GM23248 (cell line): ENCODE measurements at regions not wholly inside any gene's neighbourhood (a gene's known extent, or its start where the extent isn't known, plus 50 kb on each side); places are given as distances from the start of the nearest gene placed in this dataset.
"Not testable (repeated sequence)": the region's sequence is repeated elsewhere in the genome, so short reads cannot be mapped to it uniquely, and the experiment has no call there.

Experiments used
- DNase-seq: peaks from one replicate; pipeline ENCODE4 v3.0.0-alpha.2; 2015
- H2AFZ ChIP-seq: fragments of 200-600 bp; sonication (generic); 2 replicates; pipeline ENCODE4 v1.6.1; 2016; ENCODE audit warnings: antibody characterized with exemption
- H3F3A ChIP-seq: fragments of 200-600 bp; sonication (generic); 2 replicates; pipeline ENCODE4 v1.6.1; 2016; ENCODE audit warnings: mild to moderate bottlenecking, antibody characterized with exemption, mixed run types; ENCODE audit not compliant: insufficient read depth
- H3K27ac ChIP-seq: fragments of 200-600 bp; sonication (generic); 2 replicates; pipeline ENCODE4 v1.5.1; 2016; ENCODE audit warnings: mild to moderate bottlenecking
- H3K27me3 ChIP-seq: fragments of 200-600 bp; sonication (generic); replicated peaks from 2 replicates; pipeline ENCODE4 v1.6.1; 2016; ENCODE audit warnings: mild to moderate bottlenecking; ENCODE audit not compliant: insufficient read depth
- H3K36me3 ChIP-seq: fragments of 200-600 bp; sonication (generic); 2 replicates; pipeline ENCODE4 v1.6.1; 2016; ENCODE audit warnings: low read depth, mild to moderate bottlenecking
- H3K4me1 ChIP-seq: fragments of 200-600 bp; sonication (generic); 2 replicates; pipeline ENCODE4 v1.6.1; 2016; ENCODE audit warnings: mild to moderate bottlenecking; ENCODE audit not compliant: insufficient read depth
- H3K4me2 ChIP-seq: fragments of 200-600 bp; sonication (generic); one replicate; pipeline ENCODE4 v1.6.1; 2016; ENCODE audit warnings: mild to moderate bottlenecking; ENCODE audit not compliant: unreplicated experiment
- H3K4me3 ChIP-seq: fragments of 200-600 bp; sonication (generic); 2 replicates; pipeline ENCODE4 v1.5.1; 2016; ENCODE audit warnings: mild to moderate bottlenecking
- H3K79me2 ChIP-seq: fragments of 200-600 bp; sonication (generic); 2 replicates; pipeline ENCODE4 v1.6.1; 2016; ENCODE audit warnings: mild to moderate bottlenecking; ENCODE audit not compliant: insufficient read depth
- H3K9ac ChIP-seq: fragments of 200-600 bp; sonication (generic); 2 replicates; pipeline ENCODE4 v1.6.1; 2016; ENCODE audit warnings: mild to moderate bottlenecking
- H3K9me2 ChIP-seq: fragments of 200-600 bp; sonication (generic); 2 replicates; pipeline ENCODE4 v1.6.1; 2016; ENCODE audit warnings: mixed run types, mild to moderate bottlenecking, moderate library complexity; ENCODE audit not compliant: insufficient read depth
- H3K9me3 ChIP-seq: fragments of 200-600 bp; sonication (generic); one replicate; pipeline ENCODE4 v1.6.1; 2017; ENCODE audit warnings: low read depth
- H4K20me1 ChIP-seq: fragments of 200-600 bp; sonication (generic); 2 replicates; pipeline ENCODE4 v1.6.0; 2016; ENCODE audit not compliant: insufficient read depth
- EZH2 ChIP-seq: fragments of 200-600 bp; sonication (generic); IDR thresholded peaks from 2 replicates; pipeline ENCODE4 v1.6.1; 2018; ENCODE audit warnings: antibody characterized with exemption, mild to moderate bottlenecking; ENCODE audit not compliant: insufficient read depth, poor library complexity, severe bottlenecking
- EZH2phosphoT487 ChIP-seq: fragments of 200-600 bp; sonication (generic); IDR thresholded peaks from 2 replicates; pipeline ENCODE4 v1.6.1; 2018; ENCODE audit warnings: antibody characterized with exemption, moderate library complexity, mild to moderate bottlenecking, low read depth; ENCODE audit not compliant: insufficient read depth
- WGBS, 2 experiments: methylation state at CpG; one replicate each; pipeline ENCODE4 v1.1.6; 2015 to 2017; ENCODE audit warnings: low lambda C conversion rate in 2 of 2, low coverage in 1 of 2; ENCODE audit errors: missing lambda C conversion rate in 2 of 2; 5-methylcytosine and 5-hydroxymethylcytosine counted together
- in situ Hi-C: fragments of 300-500 bp; cut with MboI; formaldehyde crosslinking; loops from 2 replicates; pipeline ENCODE4 v1.15.0; 2020

DNA sequence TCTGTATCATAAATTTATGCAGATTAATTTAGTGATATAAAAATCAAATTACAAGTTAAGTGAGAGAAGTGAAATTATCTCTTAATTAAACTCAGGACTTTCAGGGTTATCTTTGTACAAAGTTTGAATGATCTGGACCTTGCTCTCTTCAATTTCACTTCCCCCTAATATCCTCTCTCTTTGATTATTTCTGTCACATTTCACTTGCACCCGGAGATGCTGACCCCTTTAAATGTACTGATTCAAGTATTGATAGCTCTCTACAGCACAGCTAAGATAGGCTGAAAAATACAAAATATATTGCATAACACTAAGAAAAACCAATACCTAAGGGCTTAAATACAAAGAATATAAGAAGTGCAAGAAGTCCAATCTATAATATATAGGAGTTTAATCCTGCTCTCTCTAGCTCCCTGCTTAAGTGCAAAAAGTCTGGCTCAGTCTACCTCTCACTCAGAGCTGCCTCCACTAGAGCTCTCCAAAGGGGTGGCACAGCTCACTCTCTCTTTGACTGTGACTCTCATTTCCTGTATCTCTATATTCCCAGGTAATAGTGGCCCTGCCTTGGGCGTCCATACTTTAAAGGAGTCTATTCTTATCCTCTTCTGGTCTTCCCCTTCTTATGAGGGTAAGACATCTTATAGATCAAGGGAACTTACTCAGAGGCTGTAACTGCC lies 588.4 kb downstream of the RFPL4B start:
- Histone ChIP-seq H3K9me2 (no peaks in the 10 kb centered on the region), H3K79me2 (no peaks in the 10 kb centered on the region), H3K4me3 (no peak overlapping the region), H3K27ac (no peak overlapping the region), H3F3A (peaks cover 13% of the 10 kb centered on the region), H3K4me2 (no peak overlapping the region), H3K27me3 (no peaks in the 10 kb centered on the region), H4K20me1 (no peaks in the 10 kb centered on the region), H2AFZ (no peak overlapping the region), H3K4me1 (peaks cover 13% of the 10 kb centered on the region), H3K9me3 (no peaks in the 10 kb centered on the region), H3K9ac (no peak overlapping the region), H3K36me3 (no peaks in the 10 kb centered on the region)
- in situ Hi-C loops: no loop called here
- no peak for DNase-seq
- WGBS, 2 experiments: 70 to 77% methylated on average over 2 of the region's 2 CpGs
- TF ChIP-seq EZH2: no peak
- TF ChIP-seq EZH2phosphoT487: no peak

DNA sequence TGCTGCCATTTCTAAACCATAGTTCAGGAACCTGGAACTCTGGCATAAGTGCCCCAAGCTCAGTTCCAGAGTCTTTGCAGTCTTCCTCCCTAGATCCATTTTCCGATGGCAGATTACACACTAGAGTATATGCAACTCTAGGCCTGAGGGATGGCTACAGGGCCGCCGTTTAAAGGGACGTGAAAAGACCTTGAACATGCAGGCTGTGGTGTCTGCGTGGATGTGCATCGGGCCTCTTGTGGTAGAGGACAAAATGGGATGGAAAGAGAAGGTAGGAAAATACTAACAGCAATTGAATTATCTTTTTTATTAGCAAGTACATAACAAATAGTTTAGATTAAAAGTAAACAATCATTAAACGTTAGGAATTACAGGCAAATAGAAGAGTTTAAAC lies 588.9 kb downstream of the RFPL4B start:
- DNase-seq: no peak
- no peak overlapping the region for H3K27ac ChIP-seq
- H3K79me2 ChIP-seq: no peaks in the 10 kb centered on the region

DNA sequence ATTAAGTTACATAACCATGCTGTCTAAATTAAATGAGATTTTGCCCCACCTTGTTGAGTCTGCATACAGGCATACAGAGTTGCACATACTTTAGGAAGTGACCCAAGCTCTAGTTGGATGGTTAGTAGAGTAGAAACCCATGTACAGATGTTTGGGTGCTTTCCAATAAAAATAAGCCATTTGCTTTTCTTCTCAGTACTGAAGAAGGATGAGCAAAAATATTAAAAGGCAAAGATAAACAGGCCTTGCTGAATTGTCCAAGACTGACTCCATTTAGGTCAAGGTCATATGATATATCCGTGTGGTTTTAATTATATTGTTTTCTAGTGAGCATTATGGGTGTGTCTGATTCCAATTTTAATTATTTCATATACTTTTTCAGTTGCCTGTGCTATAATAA lies 589.4 kb downstream of the RFPL4B start:
- DNase-seq: peak; percentile 59
- Histone ChIP-seq H3K27ac (no peak overlapping the region), H3K4me1 (peaks cover 13% of the 10 kb centered on the region), H3K9me2 (no peaks in the 10 kb centered on the region), H4K20me1 (no peaks in the 10 kb centered on the region), H3K9ac (no peak overlapping the region), H3K4me3 (no peak overlapping the region), H3K36me3 (no peaks in the 10 kb centered on the region), H3K4me2 (no peak overlapping the region), H3F3A (peaks cover 13% of the 10 kb centered on the region), H3K9me3 (no peaks in the 10 kb centered on the region), H3K79me2 (no peaks in the 10 kb centered on the region), H2AFZ (no peak overlapping the region), H3K27me3 (no peaks in the 10 kb centered on the region)
- no peak for TF ChIP-seq EZH2phosphoT487
- no peak for TF ChIP-seq EZH2
- WGBS, 2 experiments: 0% methylated on average over 1 of the region's 1 CpG
- in situ Hi-C loops: no loop called here

More for the DNA sequence above, 588.9 kb downstream of the RFPL4B start:
- TF ChIP-seq EZH2 (no peak), EZH2phosphoT487 (no peak)
- Histone ChIP-seq H4K20me1 (no peaks in the 10 kb centered on the region), H2AFZ (no peak overlapping the region), H3K9me2 (no peaks in the 10 kb centered on the region), H3K9me3 (no peaks in the 10 kb centered on the region), H3K27me3 (no peaks in the 10 kb centered on the region), H3F3A (peaks cover 13% of the 10 kb centered on the region), H3K9ac (no peak overlapping the region), H3K36me3 (no peaks in the 10 kb centered on the region), H3K4me1 (peaks cover 13% of the 10 kb centered on the region), H3K4me2 (no peak overlapping the region), H3K4me3 (no peak overlapping the region)
- 76 to 80% methylated on average over 7 of the region's 7 CpGs for WGBS, 2 experiments
- in situ Hi-C loops: no loop called here

DNA sequence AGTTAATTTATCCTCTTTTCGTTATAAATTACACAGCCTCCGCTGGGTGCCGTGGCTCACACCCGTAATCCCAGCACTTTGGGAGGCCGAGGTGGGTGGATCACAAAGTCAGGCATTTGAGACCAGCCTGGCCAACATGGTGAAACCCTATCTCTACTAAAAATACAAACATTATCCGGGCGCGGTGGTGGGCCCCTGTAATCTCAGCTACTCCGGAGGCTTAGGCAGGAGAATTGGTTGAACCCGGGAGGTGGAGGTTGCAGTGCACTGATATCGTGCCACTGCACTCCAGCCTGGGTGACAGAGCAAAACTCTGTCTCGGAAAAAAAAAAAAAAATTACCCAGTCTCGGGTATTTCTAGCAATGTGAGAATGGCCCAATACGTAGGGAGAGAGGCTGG lies 590.6 kb downstream of the RFPL4B start:
- H3K27ac ChIP-seq, H3K27me3 ChIP-seq, H3K4me2 ChIP-seq, H3K4me3 ChIP-seq, H4K20me1 ChIP-seq, H3K9ac ChIP-seq, H3K9me3 ChIP-seq, DNase-seq, H3K79me2 ChIP-seq, in situ Hi-C loops, H2AFZ ChIP-seq, H3K36me3 ChIP-seq, H3K9me2 ChIP-seq: not testable (repeated sequence)
- WGBS, 2 experiments: 92 to 93% methylated on average over 14 of the region's 14 CpGs
- peaks cover 13% of the 10 kb centered on the region for H3K4me1 ChIP-seq
- peaks cover 13% of the 10 kb centered on the region for H3F3A ChIP-seq

DNA sequence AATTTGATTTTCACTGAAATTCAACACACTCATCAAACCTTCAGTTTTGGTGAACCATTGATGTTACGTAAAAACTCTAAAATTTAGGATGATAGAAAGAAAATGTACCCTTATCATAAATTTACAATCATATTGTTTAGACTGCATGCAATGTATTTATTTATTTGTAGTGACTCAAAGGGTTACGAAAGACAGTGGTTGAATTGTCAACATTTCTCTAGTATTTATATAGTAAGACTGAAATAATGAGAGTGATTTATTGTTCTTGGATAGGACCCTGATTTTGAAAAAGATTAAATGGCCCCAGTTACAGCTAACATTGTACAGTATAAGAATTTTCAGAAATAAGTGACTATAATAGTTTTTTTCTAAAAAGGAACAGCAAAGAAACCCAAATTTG lies 591.5 kb downstream of the RFPL4B start:
- no peak overlapping the region for H3K9ac ChIP-seq
- 95 to 100% methylated on average over 2 of the region's 2 CpGs for WGBS, 2 experiments
- in situ Hi-C loops: no loop called here
- H3K36me3 ChIP-seq: no peaks in the 10 kb centered on the region
- no peaks in the 10 kb centered on the region for H3K27me3 ChIP-seq
- H3K4me3 ChIP-seq: no peak overlapping the region
- no peak overlapping the region for H2AFZ ChIP-seq
- peaks cover 13% of the 10 kb centered on the region for H3F3A ChIP-seq
- peaks cover 13% of the 10 kb centered on the region for H3K4me1 ChIP-seq
- H4K20me1 ChIP-seq: no peaks in the 10 kb centered on the region
- no peaks in the 10 kb centered on the region for H3K79me2 ChIP-seq
- TF ChIP-seq EZH2 (no peak), EZH2phosphoT487 (no peak)
- no peaks in the 10 kb centered on the region for H3K9me2 ChIP-seq
- H3K4me2 ChIP-seq: no peak overlapping the region
- H3K9me3 ChIP-seq: no peaks in the 10 kb centered on the region
- no peak overlapping the region for H3K27ac ChIP-seq
- DNase-seq: no peak
